ENCODE measurements at regions not wholly inside any gene's neighbourhood (a gene's known extent, or its start where the extent isn't known, plus 50 kb on each side); places are given as distances from the start of the nearest gene placed in this dataset.

DNA sequence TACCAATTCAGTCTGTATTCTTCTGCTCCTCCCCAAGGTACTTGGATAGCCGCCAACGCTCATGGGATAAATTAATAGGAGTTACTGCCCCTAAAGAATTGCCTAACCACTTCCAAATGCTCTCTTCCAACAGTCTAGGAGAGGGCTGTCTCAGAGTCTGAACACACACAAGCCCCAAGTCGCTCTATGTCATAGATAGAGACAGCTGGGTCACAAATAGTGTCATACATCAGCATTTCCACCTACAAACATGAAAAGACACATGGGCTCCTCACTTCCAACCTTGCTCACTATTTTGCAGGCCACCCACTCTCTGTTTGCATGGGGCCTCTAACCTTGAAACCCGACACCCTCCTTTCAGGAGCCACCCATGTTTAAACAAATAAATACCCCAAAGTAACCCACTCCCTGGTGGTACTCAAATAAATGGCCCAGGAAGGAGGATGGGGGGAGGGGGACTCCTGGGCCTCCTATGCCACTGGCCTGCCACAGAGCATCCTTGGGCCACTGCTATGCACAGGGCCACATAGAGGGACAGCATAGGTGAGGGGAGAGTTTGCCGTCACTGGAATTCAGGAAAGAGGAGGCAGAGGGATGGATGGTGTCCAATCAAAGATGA is 265.9 kb downstream of the SOX9 start (continued):
- TF ChIP-seq, protein P1, sequence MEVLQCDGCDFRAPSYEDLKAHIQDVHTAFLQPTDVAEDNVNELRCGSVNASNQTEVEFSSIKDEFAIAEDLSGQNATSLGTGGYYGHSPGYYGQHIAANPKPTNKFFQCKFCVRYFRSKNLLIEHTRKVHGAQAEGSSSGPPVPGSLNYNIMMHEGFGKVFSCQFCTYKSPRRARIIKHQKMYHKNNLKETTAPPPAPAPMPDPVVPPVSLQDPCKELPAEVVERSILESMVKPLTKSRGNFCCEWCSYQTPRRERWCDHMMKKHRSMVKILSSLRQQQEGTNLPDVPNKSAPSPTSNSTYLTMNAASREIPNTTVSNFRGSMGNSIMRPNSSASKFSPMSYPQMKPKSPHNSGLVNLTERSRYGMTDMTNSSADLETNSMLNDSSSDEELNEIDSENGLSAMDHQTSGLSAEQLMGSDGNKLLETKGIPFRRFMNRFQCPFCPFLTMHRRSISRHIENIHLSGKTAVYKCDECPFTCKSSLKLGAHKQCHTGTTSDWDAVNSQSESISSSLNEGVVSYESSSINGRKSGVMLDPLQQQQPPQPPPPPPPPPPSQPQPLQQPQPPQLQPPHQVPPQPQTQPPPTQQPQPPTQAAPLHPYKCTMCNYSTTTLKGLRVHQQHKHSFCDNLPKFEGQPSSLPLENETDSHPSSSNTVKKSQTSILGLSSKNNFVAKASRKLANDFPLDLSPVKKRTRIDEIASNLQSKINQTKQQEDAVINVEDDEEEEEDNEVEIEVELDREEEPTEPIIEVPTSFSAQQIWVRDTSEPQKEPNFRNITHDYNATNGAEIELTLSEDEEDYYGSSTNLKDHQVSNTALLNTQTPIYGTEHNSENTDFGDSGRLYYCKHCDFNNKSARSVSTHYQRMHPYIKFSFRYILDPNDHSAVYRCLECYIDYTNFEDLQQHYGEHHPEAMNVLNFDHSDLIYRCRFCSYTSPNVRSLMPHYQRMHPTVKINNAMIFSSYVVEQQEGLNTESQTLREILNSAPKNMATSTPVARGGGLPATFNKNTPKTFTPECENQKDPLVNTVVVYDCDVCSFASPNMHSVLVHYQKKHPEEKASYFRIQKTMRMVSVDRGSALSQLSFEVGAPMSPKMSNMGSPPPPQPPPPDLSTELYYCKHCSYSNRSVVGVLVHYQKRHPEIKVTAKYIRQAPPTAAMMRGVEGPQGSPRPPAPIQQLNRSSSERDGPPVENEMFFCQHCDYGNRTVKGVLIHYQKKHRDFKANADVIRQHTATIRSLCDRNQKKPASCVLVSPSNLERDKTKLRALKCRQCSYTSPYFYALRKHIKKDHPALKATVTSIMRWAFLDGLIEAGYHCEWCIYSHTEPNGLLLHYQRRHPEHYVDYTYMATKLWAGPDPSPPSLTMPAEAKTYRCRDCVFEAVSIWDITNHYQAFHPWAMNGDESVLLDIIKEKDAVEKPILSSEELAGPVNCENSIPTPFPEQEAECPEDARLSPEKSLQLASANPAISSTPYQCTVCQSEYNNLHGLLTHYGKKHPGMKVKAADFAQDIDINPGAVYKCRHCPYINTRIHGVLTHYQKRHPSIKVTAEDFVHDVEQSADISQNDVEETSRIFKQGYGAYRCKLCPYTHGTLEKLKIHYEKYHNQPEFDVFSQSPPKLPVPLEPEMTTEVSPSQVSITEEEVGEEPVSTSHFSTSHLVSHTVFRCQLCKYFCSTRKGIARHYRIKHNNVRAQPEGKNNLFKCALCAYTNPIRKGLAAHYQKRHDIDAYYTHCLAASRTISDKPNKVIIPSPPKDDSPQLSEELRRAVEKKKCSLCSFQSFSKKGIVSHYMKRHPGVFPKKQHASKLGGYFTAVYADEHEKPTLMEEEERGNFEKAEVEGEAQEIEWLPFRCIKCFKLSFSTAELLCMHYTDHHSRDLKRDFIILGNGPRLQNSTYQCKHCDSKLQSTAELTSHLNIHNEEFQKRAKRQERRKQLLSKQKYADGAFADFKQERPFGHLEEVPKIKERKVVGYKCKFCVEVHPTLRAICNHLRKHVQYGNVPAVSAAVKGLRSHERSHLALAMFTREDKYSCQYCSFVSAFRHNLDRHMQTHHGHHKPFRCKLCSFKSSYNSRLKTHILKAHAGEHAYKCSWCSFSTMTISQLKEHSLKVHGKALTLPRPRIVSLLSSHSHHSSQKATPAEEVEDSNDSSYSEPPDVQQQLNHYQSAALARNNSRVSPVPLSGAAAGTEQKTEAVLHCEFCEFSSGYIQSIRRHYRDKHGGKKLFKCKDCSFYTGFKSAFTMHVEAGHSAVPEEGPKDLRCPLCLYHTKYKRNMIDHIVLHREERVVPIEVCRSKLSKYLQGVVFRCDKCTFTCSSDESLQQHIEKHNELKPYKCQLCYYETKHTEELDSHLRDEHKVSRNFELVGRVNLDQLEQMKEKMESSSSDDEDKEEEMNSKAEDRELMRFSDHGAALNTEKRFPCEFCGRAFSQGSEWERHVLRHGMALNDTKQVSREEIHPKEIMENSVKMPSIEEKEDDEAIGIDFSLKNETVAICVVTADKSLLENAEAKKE (CRISPR knock-in tag; IDR thresholded peaks at IDR 0.05), result no peak
- TF ChIP-seq ZNF114 (CRISPR knock-in tag; IDR thresholded peaks at IDR 0.05) (no peak), EZH2phosphoT487 (IDR thresholded peaks at IDR 0.05; ENCODE audit: unreplicated experiment) (no peak), JUNB (IDR thresholded peaks at IDR 0.05; ENCODE audit: unreplicated experiment) (no peak), POLR2AphosphoS5 (IDR thresholded peaks at IDR 0.05; ENCODE audit: low read depth) (no peak), NANOG (IDR thresholded peaks at IDR 0.05; ENCODE audit: borderline replicate concordance) (no peak), CREB1 (CRISPR knock-in tag; IDR thresholded peaks at IDR 0.05; ENCODE audit: low read depth) (no peak), ZNF331 (CRISPR knock-in tag; IDR thresholded peaks at IDR 0.05; ENCODE audit: low read depth) (no peak), STAT1 (IDR thresholded peaks at IDR 0.05; ENCODE audit: unreplicated experiment) (no peak)
- TF ChIP-seq, protein P2, sequence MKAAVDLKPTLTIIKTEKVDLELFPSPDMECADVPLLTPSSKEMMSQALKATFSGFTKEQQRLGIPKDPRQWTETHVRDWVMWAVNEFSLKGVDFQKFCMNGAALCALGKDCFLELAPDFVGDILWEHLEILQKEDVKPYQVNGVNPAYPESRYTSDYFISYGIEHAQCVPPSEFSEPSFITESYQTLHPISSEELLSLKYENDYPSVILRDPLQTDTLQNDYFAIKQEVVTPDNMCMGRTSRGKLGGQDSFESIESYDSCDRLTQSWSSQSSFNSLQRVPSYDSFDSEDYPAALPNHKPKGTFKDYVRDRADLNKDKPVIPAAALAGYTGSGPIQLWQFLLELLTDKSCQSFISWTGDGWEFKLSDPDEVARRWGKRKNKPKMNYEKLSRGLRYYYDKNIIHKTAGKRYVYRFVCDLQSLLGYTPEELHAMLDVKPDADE (IDR thresholded peaks at IDR 0.05), result no peak

Measured in GM23338 (cell line).